H9 (cell line): ENCODE measurements at regions not wholly inside any gene's neighbourhood (a gene's known extent, or its start where the extent isn't known, plus 50 kb on each side); places are given as distances from the start of the nearest gene placed in this dataset.

Experiments
- DNase-seq: peaks from one replicate; pipeline ENCODE4 v3.0.0-alpha.2; 2017
- H2AFZ ChIP-seq: one replicate; pipeline ENCODE4 v1.6.1; 2013; ENCODE audit warnings: mild to moderate bottlenecking, low read length, control low read depth, moderate library complexity
- H2AK5ac ChIP-seq: 2 replicates; pipeline ENCODE4 v1.6.1; 2013; ENCODE audit warnings: low read length, control low read depth, mixed read lengths; ENCODE audit not compliant: insufficient read length
- H2BK120ac ChIP-seq: one replicate; pipeline ENCODE4 v1.6.1; 2013; ENCODE audit warnings: low read depth, mild to moderate bottlenecking, low read length, control low read depth, inconsistent platforms; ENCODE audit not compliant: poor library complexity, severe bottlenecking
- H2BK12ac ChIP-seq: 2 replicates; pipeline ENCODE4 v1.6.1; 2013; ENCODE audit warnings: low read length, control low read depth, mixed read lengths, low read depth; ENCODE audit not compliant: insufficient read length
- H2BK15ac ChIP-seq: 2 replicates; pipeline ENCODE4 v1.6.1; 2013; ENCODE audit warnings: low read depth, low read length, control low read depth
- H2BK20ac ChIP-seq: one replicate; pipeline ENCODE4 v1.6.1; 2013; ENCODE audit warnings: low read depth, mild to moderate bottlenecking, low read length, control low read depth, inconsistent platforms; ENCODE audit not compliant: poor library complexity, severe bottlenecking
- H2BK5ac ChIP-seq: 2 replicates; pipeline ENCODE4 v1.6.1; 2013; ENCODE audit warnings: low read length, control low read depth, mixed read lengths; ENCODE audit not compliant: insufficient read length
- H3K14ac ChIP-seq: 2 replicates; pipeline ENCODE4 v1.6.1; 2013; ENCODE audit warnings: low read length, control low read depth; ENCODE audit not compliant: insufficient read depth
- H3K18ac ChIP-seq: 2 replicates; pipeline ENCODE4 v1.6.1; 2013; ENCODE audit warnings: low read depth, mild to moderate bottlenecking, mixed read lengths, low read length, control low read depth; ENCODE audit not compliant: insufficient read length
- H3K23ac ChIP-seq: 2 replicates; pipeline ENCODE4 v1.6.1; 2013; ENCODE audit warnings: low read length, control low read depth, mixed read lengths, low read depth; ENCODE audit not compliant: insufficient read length
- H3K23me2 ChIP-seq: 2 replicates; pipeline ENCODE4 v1.6.1; 2013; ENCODE audit warnings: low read depth, mild to moderate bottlenecking, mixed read lengths, low read length, control low read depth; ENCODE audit not compliant: insufficient read length, poor library complexity, severe bottlenecking
- H3K27ac ChIP-seq: 2 replicates; pipeline ENCODE4 v1.5.1; 2013; ENCODE audit warnings: low read length, control low read depth, mixed read lengths, low read depth; ENCODE audit not compliant: insufficient read length
- H3K27me3 ChIP-seq: 2 replicates; pipeline ENCODE4 v1.6.1; 2013; ENCODE audit warnings: low read length, control low read depth, inconsistent platforms; ENCODE audit not compliant: insufficient read depth
- H3K4ac ChIP-seq: 2 replicates; pipeline ENCODE4 v1.6.1; 2013; ENCODE audit warnings: low read depth, mild to moderate bottlenecking, control low read depth, inconsistent platforms, low read length, moderate library complexity
- H3K4me1 ChIP-seq: 2 replicates; pipeline ENCODE4 v1.6.1; 2013; ENCODE audit warnings: low read length, control low read depth, inconsistent platforms; ENCODE audit not compliant: insufficient read depth
- H3K4me2 ChIP-seq: 2 replicates; pipeline ENCODE4 v1.6.1; 2013; ENCODE audit warnings: low read length, control low read depth, mixed read lengths; ENCODE audit not compliant: insufficient read length, insufficient read depth
- H3K56ac ChIP-seq: 2 replicates; pipeline ENCODE4 v1.6.1; 2013; ENCODE audit warnings: low read depth, mild to moderate bottlenecking, mixed read lengths, low read length, control low read depth; ENCODE audit not compliant: insufficient read length
- H3K79me1 ChIP-seq: 2 replicates; pipeline ENCODE4 v1.6.1; 2013; ENCODE audit warnings: low read depth, mild to moderate bottlenecking, moderate library complexity, low read length, control low read depth, inconsistent platforms; ENCODE audit not compliant: insufficient read depth, poor library complexity, severe bottlenecking
- H3K79me2 ChIP-seq: 2 replicates; pipeline ENCODE4 v1.6.1; 2013; ENCODE audit warnings: low read length, control low read depth, inconsistent platforms; ENCODE audit not compliant: insufficient read depth
- H3K9ac ChIP-seq: 2 replicates; pipeline ENCODE4 v1.6.1; 2013; ENCODE audit warnings: low read length, control low read depth, mixed read lengths; ENCODE audit not compliant: insufficient read length; ENCODE audit errors: extremely low read depth
- H3K9me3 ChIP-seq: one replicate; pipeline ENCODE4 v1.6.1; 2013; ENCODE audit warnings: low read depth, low read length, inconsistent platforms; ENCODE audit not compliant: control insufficient read depth
- H3T11ph ChIP-seq: one replicate; pipeline ENCODE4 v1.6.1; 2013; ENCODE audit warnings: mild to moderate bottlenecking, low read length, control low read depth, inconsistent platforms
- H4K20me1 ChIP-seq: one replicate; pipeline ENCODE4 v1.6.1; 2013; ENCODE audit not compliant: control insufficient read depth, insufficient read length, insufficient read depth
- H4K5ac ChIP-seq: 2 replicates; pipeline ENCODE4 v1.6.1; 2013; ENCODE audit warnings: low read depth, mild to moderate bottlenecking, mixed read lengths, low read length, control low read depth; ENCODE audit not compliant: insufficient read length
- H4K8ac ChIP-seq: replicated peaks from 2 replicates; pipeline ENCODE4 v1.6.1; 2013; ENCODE audit warnings: low read length, control low read depth, mixed read lengths, low read depth; ENCODE audit not compliant: insufficient read length
- H4K91ac ChIP-seq: 2 replicates; pipeline ENCODE4 v1.6.1; 2013; ENCODE audit warnings: low read depth, mild to moderate bottlenecking, moderate library complexity, mixed read lengths, low read length, control low read depth; ENCODE audit not compliant: insufficient read length
- H3K27ac Mint-ChIP-seq, 3 experiments: 2 replicates in 2 of 3; 3 replicates in 1 of 3; pipeline ENCODE4 v1.8.0; 2020 to 2021; ENCODE audit warnings: mixed read lengths in 3 of 3, mild to moderate bottlenecking in 1 of 3, moderate library complexity in 1 of 3
- H3K27me3 Mint-ChIP-seq: 2 replicates; pipeline ENCODE4 v1.8.0; 2021; ENCODE audit warnings: low read depth, mild to moderate bottlenecking, moderate library complexity, mixed read lengths
- H3K36me3 Mint-ChIP-seq, 3 experiments: 2 replicates in 2 of 3; 3 replicates in 1 of 3; pipeline ENCODE4 v1.8.0; 2020 to 2021; ENCODE audit warnings: low read depth in 3 of 3, mixed read lengths in 3 of 3; ENCODE audit not compliant: insufficient read depth in 1 of 3
- H3K4me1 Mint-ChIP-seq, 2 experiments: 2 replicates each; pipeline ENCODE4 v1.8.0; 2020; ENCODE audit warnings: mixed read lengths in 2 of 2
- H3K4me3 Mint-ChIP-seq, 2 experiments: 2 replicates in 1 of 2; 3 replicates in 1 of 2; pipeline ENCODE4 v1.8.0; 2020 to 2021; ENCODE audit warnings: mild to moderate bottlenecking in 2 of 2, mixed read lengths in 2 of 2, moderate library complexity in 1 of 2
- H3K9me3 Mint-ChIP-seq, 2 experiments: 2 replicates in 1 of 2; 3 replicates in 1 of 2; pipeline ENCODE4 v1.8.0; 2020; ENCODE audit warnings: mild to moderate bottlenecking in 2 of 2, mixed read lengths in 2 of 2, moderate library complexity in 1 of 2
- WGBS: extraction: QIAGEN DNeasy Blood & Tissue Kit; methylation state at CpG from one replicate; pipeline ENCODE4 v1.1.7; 2013; ENCODE audit warnings: missing lambda C conversion rate, low lambda C conversion rate, mixed read lengths; ENCODE audit not compliant: insufficient read length; ENCODE audit errors: extremely low coverage; 5-methylcytosine and 5-hydroxymethylcytosine counted together
- TF ChIP-seq, protein P1 (sequence below): fragments of 200-600 bp; sonication (generic); conservative IDR thresholded peaks from 3 replicates; pipeline ENCODE4 v1.8.0; 2021; ENCODE audit warnings: antibody characterized with exemption, mild to moderate bottlenecking

DNA sequence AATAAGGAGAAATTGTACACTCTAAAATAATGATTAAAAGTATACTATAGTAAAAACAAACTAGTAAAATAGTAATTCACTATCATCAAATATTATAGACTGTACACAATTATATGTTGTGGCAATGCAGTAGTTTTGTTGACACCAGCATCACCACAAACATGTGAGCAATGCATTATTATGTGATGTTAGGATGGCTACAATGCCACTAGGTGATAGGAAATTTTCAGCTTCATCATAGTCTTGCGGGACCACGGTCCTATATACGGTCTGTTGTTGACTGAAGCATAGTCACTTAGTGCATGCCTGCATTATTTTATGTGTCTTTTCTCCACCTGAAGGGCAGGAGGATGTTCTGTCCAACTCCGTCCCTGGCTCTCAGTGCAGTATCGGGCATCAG, 104.8 kb upstream of the NEDD9 start:
- Histone ChIP-seq H3K27me3 (no peaks in the 10 kb centered on the region), H3K23me2 (no peaks in the 10 kb centered on the region), H2BK20ac (no peak overlapping the region), H3K4me2 (no peak overlapping the region), H3K79me2 (no peaks in the 10 kb centered on the region), H3T11ph (no peak overlapping the region), H2AK5ac (no peak overlapping the region), H3K79me1 (no peaks in the 10 kb centered on the region), H2AFZ (no peak overlapping the region), H3K23ac (no peak overlapping the region), H3K27ac (no peak overlapping the region), H4K91ac (no peak overlapping the region), H3K18ac (no peak overlapping the region), H3K56ac (no peak overlapping the region), H2BK5ac (no peak overlapping the region), H4K8ac (no peak overlapping the region), H3K4ac (no peak overlapping the region), H3K9ac (no peak overlapping the region), H3K14ac (no peak overlapping the region), H3K9me3 (no peaks in the 10 kb centered on the region), H3K4me1 (peaks cover 3% of the 10 kb centered on the region), H2BK15ac (no peak overlapping the region), H4K20me1 (no peaks in the 10 kb centered on the region), H2BK120ac (no peak overlapping the region), H2BK12ac (no peak overlapping the region), H4K5ac (no peak overlapping the region)
- H3K36me3 Mint-ChIP-seq = no peaks in the 10 kb centered on the region
- H3K27me3 Mint-ChIP-seq = no peaks in the 10 kb centered on the region; the same call in 1 of the 2 replicates
- peaks cover 5 to 7% of the 10 kb centered on the region in 2 experiments for H3K4me1 Mint-ChIP-seq
- H3K9me3 Mint-ChIP-seq = no peaks in the 10 kb centered on the region; a peak in 1 of 5 replicates
- TF ChIP-seq, protein P1, sequence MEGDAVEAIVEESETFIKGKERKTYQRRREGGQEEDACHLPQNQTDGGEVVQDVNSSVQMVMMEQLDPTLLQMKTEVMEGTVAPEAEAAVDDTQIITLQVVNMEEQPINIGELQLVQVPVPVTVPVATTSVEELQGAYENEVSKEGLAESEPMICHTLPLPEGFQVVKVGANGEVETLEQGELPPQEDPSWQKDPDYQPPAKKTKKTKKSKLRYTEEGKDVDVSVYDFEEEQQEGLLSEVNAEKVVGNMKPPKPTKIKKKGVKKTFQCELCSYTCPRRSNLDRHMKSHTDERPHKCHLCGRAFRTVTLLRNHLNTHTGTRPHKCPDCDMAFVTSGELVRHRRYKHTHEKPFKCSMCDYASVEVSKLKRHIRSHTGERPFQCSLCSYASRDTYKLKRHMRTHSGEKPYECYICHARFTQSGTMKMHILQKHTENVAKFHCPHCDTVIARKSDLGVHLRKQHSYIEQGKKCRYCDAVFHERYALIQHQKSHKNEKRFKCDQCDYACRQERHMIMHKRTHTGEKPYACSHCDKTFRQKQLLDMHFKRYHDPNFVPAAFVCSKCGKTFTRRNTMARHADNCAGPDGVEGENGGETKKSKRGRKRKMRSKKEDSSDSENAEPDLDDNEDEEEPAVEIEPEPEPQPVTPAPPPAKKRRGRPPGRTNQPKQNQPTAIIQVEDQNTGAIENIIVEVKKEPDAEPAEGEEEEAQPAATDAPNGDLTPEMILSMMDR = no peak
- no peak for DNase-seq
- H3K27ac Mint-ChIP-seq = no peak overlapping the region
- no CpG with 5 or more reads among the region's 5 CpGs for WGBS
- no peak overlapping the region for H3K4me3 Mint-ChIP-seq
